Upper lobe of right lung (tissue), 1 donor: ENCODE measurements at regions not wholly inside any gene's neighbourhood (a gene's known extent, or its start where the extent isn't known, plus 50 kb on each side); places are given as distances from the start of the nearest gene placed in this dataset.
A peak's percentile ranks its signal among the peaks of the same experiment; 100 is the strongest.

ENCODE experiments used
- ATAC-seq: fragments of 200-7000 bp; cut with Tn5 transposase; one replicate; pipeline ENCODE4 v1.9.1; 2020; ENCODE audit warnings: mild to moderate bottlenecking, moderate library complexity
- DNase-seq: peaks from one replicate; pipeline ENCODE4 v3.0.0-alpha.2; 2020
- H3K27ac ChIP-seq: fragments of 200-600 bp; one replicate; pipeline ENCODE4 v1.8.0; 2022
- H3K27me3 ChIP-seq: fragments of 200-600 bp; one replicate; pipeline ENCODE4 v1.8.0; 2022; ENCODE audit warnings: mild to moderate bottlenecking
- H3K36me3 ChIP-seq: fragments of 200-600 bp; one replicate; pipeline ENCODE4 v1.8.0; 2022
- H3K4me1 ChIP-seq: fragments of 200-600 bp; one replicate; pipeline ENCODE4 v1.8.0; 2022
- H3K4me3 ChIP-seq: fragments of 200-600 bp; one replicate; pipeline ENCODE4 v1.8.0; 2022; ENCODE audit warnings: mild to moderate bottlenecking
- H3K9me3 ChIP-seq: fragments of 200-600 bp; one replicate; pipeline ENCODE4 v1.8.0; 2022
- intact Hi-C: fragments of 100-400 bp; cut with DNase I; formaldehyde crosslinking; loops from one replicate; pipeline ENCODE4 v1.11.0; 2022
- TF ChIP-seq, protein P1 (sequence below): fragments of 200-600 bp; IDR thresholded peaks from one replicate; pipeline ENCODE4 v1.8.0; 2022; ENCODE audit warnings: antibody characterized with exemption
- donor health status: DM: no; HTN: yes; CAD: no; lungs with severe emphysema.

DNA sequence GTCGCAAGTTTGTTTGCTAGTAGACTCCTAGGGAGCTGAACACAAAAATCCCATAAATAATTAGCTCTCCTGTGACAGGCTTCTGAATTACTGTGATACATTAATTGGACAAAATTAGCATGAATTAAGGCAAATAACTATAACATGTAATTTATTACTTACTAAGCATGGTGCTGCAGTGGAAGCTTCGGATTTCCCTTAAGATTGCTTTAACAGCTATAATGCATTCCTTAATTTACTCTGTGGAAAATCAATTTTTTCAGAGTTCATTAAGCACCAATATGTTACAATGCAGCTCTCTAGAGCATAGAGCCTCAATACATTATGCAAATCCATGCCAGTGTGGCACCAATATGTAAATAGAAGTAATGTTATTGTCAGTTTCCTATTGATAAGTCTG lies 201.5 kb downstream of the MDFIC start:
- Histone ChIP-seq H3K27me3 (no peaks in the 10 kb centered on the region), H3K9me3 (no peaks in the 10 kb centered on the region), H3K27ac (no peak overlapping the region), H3K36me3 (no peaks in the 10 kb centered on the region), H3K4me1 (no peaks in the 10 kb centered on the region), H3K4me3 (no peak overlapping the region)
- intact Hi-C loops: no loop called here
- TF ChIP-seq, protein P1, sequence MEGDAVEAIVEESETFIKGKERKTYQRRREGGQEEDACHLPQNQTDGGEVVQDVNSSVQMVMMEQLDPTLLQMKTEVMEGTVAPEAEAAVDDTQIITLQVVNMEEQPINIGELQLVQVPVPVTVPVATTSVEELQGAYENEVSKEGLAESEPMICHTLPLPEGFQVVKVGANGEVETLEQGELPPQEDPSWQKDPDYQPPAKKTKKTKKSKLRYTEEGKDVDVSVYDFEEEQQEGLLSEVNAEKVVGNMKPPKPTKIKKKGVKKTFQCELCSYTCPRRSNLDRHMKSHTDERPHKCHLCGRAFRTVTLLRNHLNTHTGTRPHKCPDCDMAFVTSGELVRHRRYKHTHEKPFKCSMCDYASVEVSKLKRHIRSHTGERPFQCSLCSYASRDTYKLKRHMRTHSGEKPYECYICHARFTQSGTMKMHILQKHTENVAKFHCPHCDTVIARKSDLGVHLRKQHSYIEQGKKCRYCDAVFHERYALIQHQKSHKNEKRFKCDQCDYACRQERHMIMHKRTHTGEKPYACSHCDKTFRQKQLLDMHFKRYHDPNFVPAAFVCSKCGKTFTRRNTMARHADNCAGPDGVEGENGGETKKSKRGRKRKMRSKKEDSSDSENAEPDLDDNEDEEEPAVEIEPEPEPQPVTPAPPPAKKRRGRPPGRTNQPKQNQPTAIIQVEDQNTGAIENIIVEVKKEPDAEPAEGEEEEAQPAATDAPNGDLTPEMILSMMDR: no peak
- ATAC-seq (no peak), DNase-seq (no peak)

DNA sequence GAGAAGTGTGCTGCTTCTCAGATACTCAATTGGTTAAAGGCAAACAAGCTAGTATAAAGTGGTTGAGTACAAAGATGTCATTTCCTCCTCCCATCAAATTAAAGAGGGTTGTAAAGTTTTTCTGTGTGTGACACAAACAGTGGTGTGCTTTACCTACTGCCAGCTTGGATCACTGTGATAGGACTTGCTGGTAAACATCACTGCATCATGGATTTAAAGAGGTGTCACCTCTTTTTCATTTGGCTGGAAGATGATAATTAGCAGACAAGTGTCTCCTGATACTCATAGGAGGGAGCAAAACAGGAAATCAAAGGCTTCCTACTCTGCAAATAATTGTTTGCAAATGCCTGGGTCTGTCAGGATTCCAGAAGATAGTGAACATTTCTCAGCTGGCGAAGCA lies 200.5 kb downstream of the MDFIC start:
- DNase-seq (no peak), ATAC-seq (no peak)
- Histone ChIP-seq H3K4me3 (no peak overlapping the region), H3K4me1 (no peaks in the 10 kb centered on the region), H3K27me3 (no peaks in the 10 kb centered on the region), H3K36me3 (no peaks in the 10 kb centered on the region), H3K9me3 (no peaks in the 10 kb centered on the region), H3K27ac (no peak overlapping the region)
- TF ChIP-seq, protein P1: no peak
- intact Hi-C loops: no loop called here

GRCh38 chr7:115117748-115118147 lies 195.9 kb downstream of the MDFIC start:
- H3K27me3 ChIP-seq: no peaks in the 10 kb centered on the region
- intact Hi-C loops: no loop called here
- H3K4me1 ChIP-seq: peaks cover 4% of the 10 kb centered on the region
- ATAC-seq (no peak), DNase-seq (no peak)
- TF ChIP-seq, protein P1: no peak
- H3K36me3 ChIP-seq: no peaks in the 10 kb centered on the region
- no peak overlapping the region for H3K27ac ChIP-seq
- no peak overlapping the region for H3K4me3 ChIP-seq
- no peaks in the 10 kb centered on the region for H3K9me3 ChIP-seq

DNA sequence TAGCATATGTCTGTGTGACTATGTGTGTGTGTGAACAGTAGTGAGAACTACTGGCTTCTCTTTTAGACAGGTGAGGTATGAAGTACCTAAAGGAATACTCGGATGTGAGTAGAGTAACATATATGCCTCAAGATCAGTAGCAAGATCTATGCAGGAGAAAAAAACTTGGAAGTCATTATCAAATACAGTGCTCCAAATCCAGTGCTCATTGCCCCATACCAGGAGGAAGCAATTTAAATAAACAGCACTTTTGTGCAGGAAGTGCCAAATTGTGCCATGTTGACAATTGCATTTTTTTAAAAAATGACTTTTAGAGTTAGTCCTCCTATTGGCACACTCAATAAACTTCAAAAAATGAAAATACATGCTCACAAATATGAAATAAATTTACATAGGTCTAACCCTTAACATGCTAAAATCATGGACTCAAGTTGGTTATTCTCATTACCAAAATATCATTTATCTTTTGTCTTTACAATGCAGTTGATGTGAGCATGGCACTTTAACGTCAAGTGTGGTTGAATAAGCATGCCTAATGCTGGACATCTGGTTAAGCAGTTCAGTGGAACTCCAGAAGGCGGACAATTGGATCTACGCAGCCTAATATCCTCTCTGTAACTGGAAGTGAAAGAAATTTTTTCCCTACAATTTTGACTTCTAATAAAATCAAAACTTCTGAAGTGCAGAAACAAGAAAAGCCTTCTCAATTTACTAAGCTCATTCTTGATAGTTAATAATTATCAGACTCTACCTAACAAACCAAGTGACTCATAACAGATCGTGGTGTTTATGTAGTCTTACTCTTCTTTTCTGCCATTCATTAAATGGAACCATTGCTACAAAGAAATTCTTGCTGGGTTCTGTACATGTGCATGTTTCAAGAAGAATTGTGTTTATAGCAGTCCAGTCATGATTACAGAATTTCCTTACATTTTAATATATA lies 195.2 kb downstream of the MDFIC start:
- TF ChIP-seq, protein P1: no peak
- DNase-seq (no peak), ATAC-seq (peak; percentile 42)
- H3K27me3 ChIP-seq: no peaks in the 10 kb centered on the region
- intact Hi-C loops: no loop called here
- no peaks in the 10 kb centered on the region for H3K36me3 ChIP-seq
- no peaks in the 10 kb centered on the region for H3K9me3 ChIP-seq
- H3K4me1 ChIP-seq: peaks cover 4% of the 10 kb centered on the region
- H3K27ac ChIP-seq: no peak overlapping the region
- H3K4me3 ChIP-seq: no peak overlapping the region

- Histone ChIP-seq H3K4me3 (no peak overlapping the region), H3K4me1 (peaks cover 4% of the 10 kb centered on the region), H3K27me3 (no peaks in the 10 kb centered on the region), H3K36me3 (no peaks in the 10 kb centered on the region), H3K9me3 (no peaks in the 10 kb centered on the region), H3K27ac (no peak overlapping the region)
- TF ChIP-seq, protein P1: no peak
- intact Hi-C loops: no loop called here
- no peak for ATAC-seq
- no peak for DNase-seq
Measured at GRCh38 chr7:115113776-115114175, 191.9 kb downstream of the MDFIC start.
